Central memory CD8-positive, alpha-beta T cell (primary cell): ENCODE measurements at regions not wholly inside any gene's neighbourhood (a gene's known extent, or its start where the extent isn't known, plus 50 kb on each side); places are given as distances from the start of the nearest gene placed in this dataset.

Experiments
- ATAC-seq: fragments of 150-1000 bp; cut with Tn5 transposase; replicated peaks from 2 replicates; pipeline ENCODE4 v1.10.0; 2022; ENCODE audit warnings: mild to moderate bottlenecking, moderate FRiP score, moderate number of reproducible peaks; ENCODE audit not compliant: poor library complexity, severe bottlenecking; ENCODE audit errors: extremely low read depth
- DNase-seq, 2 donors: peaks; one replicate each; pipeline ENCODE4 v3.0.0; 2021; ENCODE audit warnings: low spot score in 2 of 2
- H3K27ac Mint-ChIP-seq: one replicate; pipeline ENCODE4 v1.8.0; 2022; ENCODE audit warnings: low read depth, mild to moderate bottlenecking, moderate library complexity, mixed read lengths
- H3K27me3 Mint-ChIP-seq: one replicate; pipeline ENCODE4 v1.8.0; 2022; ENCODE audit warnings: mixed read lengths
- H3K36me3 Mint-ChIP-seq: one replicate; pipeline ENCODE4 v1.8.0; 2022; ENCODE audit warnings: mild to moderate bottlenecking, moderate library complexity, mixed read lengths; ENCODE audit not compliant: insufficient read depth
- H3K4me1 Mint-ChIP-seq: one replicate; pipeline ENCODE4 v1.8.0; 2022; ENCODE audit warnings: mixed read lengths
- H3K4me3 Mint-ChIP-seq: one replicate; pipeline ENCODE4 v1.8.0; 2022; ENCODE audit warnings: mild to moderate bottlenecking, moderate library complexity, mixed read lengths
- H3K9me3 Mint-ChIP-seq: one replicate; pipeline ENCODE4 v1.8.0; 2022; ENCODE audit warnings: mixed read lengths

DNA sequence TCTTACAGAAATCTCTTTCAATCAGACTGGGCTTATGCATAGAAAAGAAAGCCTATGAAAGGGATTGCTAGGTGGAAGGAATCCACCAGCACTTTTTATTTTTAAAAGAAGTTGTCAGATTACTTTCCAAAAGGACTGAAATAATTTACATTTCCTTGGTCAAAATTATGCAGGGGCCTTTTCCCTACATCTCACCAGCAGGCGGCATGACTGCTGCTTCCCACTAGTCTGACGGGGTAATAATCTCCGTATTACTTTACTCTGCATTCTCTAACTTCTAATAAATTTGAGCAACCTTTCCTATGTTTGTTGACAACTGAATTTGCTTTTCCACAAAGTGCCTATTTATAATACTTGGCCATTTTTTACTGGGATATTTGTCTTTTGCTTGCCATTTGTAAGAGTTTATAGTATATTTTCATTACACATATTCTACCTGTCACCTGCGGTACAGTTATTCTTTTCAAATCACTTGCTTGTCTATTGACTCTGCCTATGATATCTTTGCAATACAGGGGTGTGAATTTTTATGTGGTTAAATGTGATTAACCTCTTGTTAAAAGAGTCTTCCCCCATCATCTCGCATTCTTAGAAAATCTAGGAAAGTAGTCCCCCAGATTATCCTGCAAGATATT is 51.9 kb upstream of the USP47 start:
- DNase-seq = no peak

DNA sequence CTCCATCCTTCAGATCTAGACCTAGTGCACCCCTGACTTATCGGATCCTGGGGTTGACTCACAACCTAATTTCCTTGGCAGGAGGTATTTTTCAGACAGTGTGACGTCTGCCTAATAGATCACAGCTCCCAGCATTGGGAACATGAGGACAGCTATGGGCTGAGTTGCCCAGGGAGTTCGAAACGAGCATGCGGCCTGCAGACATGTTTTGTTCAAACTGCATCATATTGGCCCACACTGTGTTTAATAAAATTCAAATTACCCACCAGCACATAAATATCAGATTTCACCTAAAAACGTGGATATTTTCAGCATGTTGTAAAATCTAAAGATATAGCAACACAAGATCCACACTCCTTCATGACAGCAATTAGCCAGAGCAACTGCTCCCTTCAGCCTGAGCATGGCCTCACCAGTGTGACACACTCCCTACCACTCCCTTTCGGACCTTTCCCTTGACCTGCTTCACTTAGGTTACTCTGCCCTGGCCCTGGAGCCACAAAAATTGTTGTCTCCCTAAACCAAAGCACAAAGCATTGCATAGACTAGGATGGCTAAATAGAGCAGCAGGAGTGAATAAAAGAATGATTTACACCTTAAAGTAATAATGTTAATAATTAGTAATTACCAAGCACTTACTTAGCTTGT is 53.6 kb upstream of the USP47 start:
- Mint-ChIP-seq H3K4me1 (no peaks in the 10 kb centered on the region), H3K27ac (no peak overlapping the region), H3K4me3 (no peak overlapping the region), H3K27me3 (peaks cover 9% of the 10 kb centered on the region), H3K9me3 (no peaks in the 10 kb centered on the region), H3K36me3 (no peaks in the 10 kb centered on the region)
- DNase-seq = no peak
- no peak for ATAC-seq

More for the DNA sequence above, 51.9 kb upstream of the USP47 start:
- H3K27ac Mint-ChIP-seq = no peak overlapping the region
- H3K4me1 Mint-ChIP-seq = no peaks in the 10 kb centered on the region
- H3K36me3 Mint-ChIP-seq = no peaks in the 10 kb centered on the region
- H3K4me3 Mint-ChIP-seq = no peak overlapping the region
- no peak for ATAC-seq
- peaks cover 10% of the 10 kb centered on the region for H3K27me3 Mint-ChIP-seq
- H3K9me3 Mint-ChIP-seq = no peaks in the 10 kb centered on the region

DNA sequence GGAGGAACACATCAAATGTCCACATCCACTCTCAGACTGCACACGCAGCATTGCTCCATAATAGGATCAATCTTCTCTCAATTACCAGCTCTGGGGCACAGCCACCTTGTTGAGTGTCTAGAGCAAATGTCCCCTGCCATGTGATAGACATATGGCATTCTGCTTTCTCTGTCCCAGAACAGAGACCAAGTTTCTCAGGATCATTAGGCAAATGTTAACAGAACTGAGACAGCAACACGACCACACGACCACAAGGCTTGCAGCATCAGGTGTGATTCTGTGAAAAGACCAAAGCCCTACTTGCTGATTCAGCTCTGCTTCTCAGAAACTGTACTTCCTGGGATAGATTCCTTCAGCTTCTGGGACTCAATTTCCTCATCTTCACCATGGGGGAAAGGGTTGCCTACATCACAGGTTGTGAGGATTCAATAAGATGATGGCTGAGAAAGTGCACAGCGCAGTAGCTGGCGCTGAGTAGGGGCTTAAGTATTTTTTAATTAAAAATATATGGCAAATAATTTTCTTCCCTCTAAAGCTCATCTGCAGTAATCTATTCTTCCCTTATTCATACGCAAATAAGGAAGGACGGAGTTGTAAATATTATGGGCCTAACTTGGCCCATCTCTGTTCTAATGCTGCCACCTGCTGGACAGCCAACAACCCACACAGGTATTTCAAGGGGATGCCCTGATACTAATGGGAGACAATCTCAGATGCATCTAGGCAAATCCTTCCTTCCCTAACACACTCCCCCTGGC is 54.3 kb upstream of the USP47 start:
- ATAC-seq (no peak), DNase-seq (peak; percentile 28 to 45)
- H3K4me1 Mint-ChIP-seq = no peaks in the 10 kb centered on the region
- H3K4me3 Mint-ChIP-seq = no peak overlapping the region
- H3K27ac Mint-ChIP-seq = no peak overlapping the region
- H3K36me3 Mint-ChIP-seq = no peaks in the 10 kb centered on the region
- peaks cover 13% of the 10 kb centered on the region for H3K27me3 Mint-ChIP-seq
- H3K9me3 Mint-ChIP-seq = no peaks in the 10 kb centered on the region

DNA sequence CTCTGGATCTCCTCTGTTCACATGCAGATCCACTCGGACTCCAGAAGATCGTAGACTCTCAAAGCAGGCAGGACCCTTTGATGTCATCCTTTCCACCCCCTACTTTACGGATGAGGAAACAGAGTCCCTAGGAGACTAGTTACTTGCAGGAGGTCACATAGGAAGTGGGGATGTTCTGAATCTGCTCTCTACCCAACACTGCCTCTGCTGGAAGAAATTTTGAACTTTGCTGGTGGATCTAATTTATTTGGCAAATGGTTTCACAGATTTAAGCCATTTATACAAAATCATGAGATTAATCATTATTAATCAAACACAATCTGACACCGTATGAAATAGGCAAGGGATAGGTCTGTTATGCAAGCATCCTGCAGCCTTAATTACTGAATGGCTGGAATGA is 55.0 kb upstream of the USP47 start:
- Mint-ChIP-seq H3K4me3 (no peak overlapping the region), H3K36me3 (no peaks in the 10 kb centered on the region), H3K27me3 (peaks cover 20% of the 10 kb centered on the region), H3K9me3 (no peaks in the 10 kb centered on the region), H3K4me1 (no peaks in the 10 kb centered on the region), H3K27ac (no peak overlapping the region)
- DNase-seq = no peak
- no peak for ATAC-seq

DNA sequence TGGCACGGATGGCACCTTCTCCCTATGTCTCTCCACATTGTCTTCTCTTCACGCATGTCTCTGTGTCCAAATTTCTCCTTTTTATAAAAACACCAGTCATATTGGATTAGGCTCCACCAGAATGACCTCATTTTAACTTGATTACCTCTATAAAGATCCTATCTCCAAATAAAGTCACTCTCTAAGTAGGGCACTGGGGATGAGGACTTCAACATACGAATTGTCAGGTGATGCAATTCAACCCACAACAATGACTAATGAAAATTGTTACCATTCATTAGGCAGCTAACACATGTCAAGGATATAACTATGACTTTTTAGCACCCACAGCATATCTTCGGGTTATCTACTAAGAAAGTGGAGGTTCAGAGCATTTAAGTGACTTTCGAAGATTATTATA is 55.5 kb upstream of the USP47 start:
- Mint-ChIP-seq H3K36me3 (no peaks in the 10 kb centered on the region), H3K27ac (no peak overlapping the region), H3K4me3 (no peak overlapping the region), H3K27me3 (peaks cover 25% of the 10 kb centered on the region), H3K4me1 (no peaks in the 10 kb centered on the region), H3K9me3 (no peaks in the 10 kb centered on the region)
- DNase-seq (no peak), ATAC-seq (no peak)

DNA sequence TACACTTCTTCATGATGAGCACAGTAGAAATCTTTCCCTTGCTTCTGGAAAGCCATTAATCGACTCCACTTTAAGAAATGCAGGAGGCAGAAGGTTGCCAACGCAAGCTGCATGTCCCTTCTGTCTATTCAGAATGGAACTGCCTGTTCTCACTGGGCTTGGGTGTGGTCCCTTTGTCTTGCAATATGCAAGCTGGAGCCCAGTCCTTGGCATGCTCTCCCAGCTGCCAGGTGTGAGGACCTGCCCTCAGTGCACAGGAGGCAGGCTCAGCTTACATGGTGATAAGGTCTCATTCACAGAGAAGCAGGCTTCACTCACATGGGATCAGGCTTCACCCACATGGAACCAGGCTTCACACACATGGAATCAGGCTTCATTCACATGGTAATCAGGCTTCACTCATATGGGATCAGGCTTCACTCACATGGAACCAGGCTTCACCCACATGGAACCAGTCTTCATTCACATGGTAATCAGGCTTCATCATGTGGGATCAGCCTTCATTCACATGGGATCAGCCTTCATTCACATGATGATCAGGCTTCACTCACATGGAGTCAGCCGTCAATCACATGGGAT is 59.2 kb upstream of the USP47 start:
- Mint-ChIP-seq H3K4me3 (no peak overlapping the region), H3K36me3 (peaks cover 2% of the 10 kb centered on the region), H3K27me3 (peaks cover 58% of the 10 kb centered on the region), H3K4me1 (no peaks in the 10 kb centered on the region), H3K9me3 (no peaks in the 10 kb centered on the region), H3K27ac (no peak overlapping the region)
- ATAC-seq (no peak), DNase-seq (no peak)

DNA sequence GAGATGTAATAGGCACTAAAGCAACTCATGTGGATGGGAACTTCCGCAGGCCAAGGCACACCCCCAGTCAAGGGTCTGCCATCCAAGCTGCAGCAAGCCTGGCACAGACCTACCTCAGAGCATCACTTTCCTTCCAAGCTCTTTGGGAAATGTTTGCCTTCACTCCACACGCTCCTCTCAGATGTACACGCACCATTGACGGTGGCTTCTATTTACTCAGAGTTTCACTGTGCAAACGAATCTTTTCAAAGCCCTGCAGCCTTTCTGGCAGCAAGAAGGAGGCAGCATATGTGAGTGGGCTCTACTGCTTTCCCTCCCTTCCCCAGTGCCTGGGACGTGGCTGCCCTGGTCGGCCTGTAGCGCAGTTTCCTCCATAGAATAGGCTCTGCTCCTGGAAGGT is 60.9 kb upstream of the USP47 start:
- Mint-ChIP-seq H3K27ac (no peak overlapping the region), H3K4me1 (no peaks in the 10 kb centered on the region), H3K27me3 (peaks cover 72% of the 10 kb centered on the region), H3K36me3 (peaks cover 2% of the 10 kb centered on the region), H3K4me3 (no peak overlapping the region), H3K9me3 (no peaks in the 10 kb centered on the region)
- DNase-seq = no peak
- ATAC-seq = no peak

DNA sequence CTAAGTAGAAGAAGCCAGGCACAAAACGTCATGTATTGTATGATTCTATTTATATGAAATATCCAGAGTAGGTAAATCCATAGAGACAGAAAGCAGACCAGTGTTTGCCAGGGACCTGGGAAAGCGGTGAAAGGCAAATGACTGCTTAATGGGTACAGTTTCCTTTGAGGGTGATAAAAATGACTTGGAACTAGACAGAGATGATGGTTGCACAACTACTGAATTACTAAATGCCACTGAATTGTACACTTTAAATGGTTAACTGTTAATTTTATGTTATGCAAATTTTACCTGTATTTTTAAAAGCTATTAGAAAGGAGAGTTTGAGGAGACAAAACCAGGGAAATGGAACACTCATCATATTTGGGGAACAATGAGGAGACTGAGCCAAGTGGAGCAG is 61.8 kb upstream of the USP47 start:
- Mint-ChIP-seq H3K4me3 (no peak overlapping the region), H3K27me3 (peaks cover 81% of the 10 kb centered on the region), H3K36me3 (peaks cover 2% of the 10 kb centered on the region), H3K9me3 (no peaks in the 10 kb centered on the region), H3K4me1 (no peaks in the 10 kb centered on the region), H3K27ac (no peak overlapping the region)
- DNase-seq (no peak), ATAC-seq (no peak)

DNA sequence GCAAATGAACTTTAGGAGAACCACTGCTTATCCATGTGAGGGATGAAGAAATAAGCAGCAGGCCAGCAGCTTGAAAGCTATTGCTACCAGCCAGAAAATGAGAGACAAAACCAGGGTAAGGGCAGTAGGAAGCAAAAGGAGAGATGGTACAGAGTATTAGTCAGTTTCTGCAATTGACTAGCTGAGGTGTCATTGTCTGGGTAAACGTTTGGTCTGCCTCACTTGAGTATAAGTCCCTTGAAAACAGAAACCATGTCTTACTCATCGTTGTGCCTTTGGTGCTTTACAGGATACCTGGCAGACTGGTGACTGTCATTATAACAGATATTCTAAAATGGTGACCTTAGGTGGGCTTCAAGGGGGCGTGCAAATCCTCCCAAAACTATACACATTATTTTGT is 63.9 kb upstream of the USP47 start:
- no peak for ATAC-seq
- Mint-ChIP-seq H3K9me3 (no peaks in the 10 kb centered on the region), H3K36me3 (peaks cover 2% of the 10 kb centered on the region), H3K27ac (no peak overlapping the region), H3K27me3 (peaks cover 74% of the 10 kb centered on the region), H3K4me1 (no peaks in the 10 kb centered on the region), H3K4me3 (no peak overlapping the region)
- DNase-seq = no peak

DNA sequence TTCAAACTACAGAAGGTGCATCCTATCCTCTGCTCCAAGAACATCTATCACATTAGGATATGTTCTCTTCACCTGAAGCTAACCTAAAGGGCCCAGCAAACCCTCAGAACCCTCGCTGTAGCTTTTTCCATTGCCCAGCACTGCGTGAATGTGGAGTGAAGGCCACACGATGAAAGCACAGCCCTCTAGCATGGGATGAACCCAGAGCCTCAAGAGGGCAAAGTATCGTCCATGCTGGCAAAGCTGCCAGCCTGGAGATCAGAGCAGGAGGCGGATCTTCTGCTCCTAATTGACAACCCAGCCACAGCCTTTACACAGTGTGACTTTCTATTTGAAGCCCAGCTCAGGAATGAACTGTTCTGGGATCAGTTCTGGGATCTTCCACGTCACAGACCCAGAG is 65.1 kb upstream of the USP47 start:
- no peaks in the 10 kb centered on the region for H3K9me3 Mint-ChIP-seq
- no peak for ATAC-seq
- peaks cover 64% of the 10 kb centered on the region for H3K27me3 Mint-ChIP-seq
- H3K36me3 Mint-ChIP-seq = peaks cover 2% of the 10 kb centered on the region
- DNase-seq = no peak
- no peaks in the 10 kb centered on the region for H3K4me1 Mint-ChIP-seq
- H3K4me3 Mint-ChIP-seq = no peak overlapping the region
- H3K27ac Mint-ChIP-seq = no peak overlapping the region

DNA sequence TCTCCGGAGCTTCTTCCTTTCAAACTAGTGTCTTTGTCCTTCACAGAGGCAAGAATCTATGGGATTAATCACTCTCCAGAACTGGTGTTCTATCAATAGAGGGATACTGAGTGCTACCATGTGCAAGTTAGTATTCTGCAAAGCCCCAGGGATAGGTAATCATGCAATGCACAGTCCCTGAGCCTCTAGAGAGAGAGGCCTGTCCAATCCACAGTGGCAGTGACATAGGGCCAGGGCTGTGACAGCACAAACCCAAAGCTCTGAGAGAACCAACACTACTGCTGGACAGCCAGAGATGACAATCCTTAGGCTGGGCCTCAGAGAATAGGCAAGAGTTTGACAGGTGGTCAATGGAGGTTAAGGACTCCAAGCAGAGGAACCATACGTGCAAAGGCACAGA is 66.8 kb upstream of the USP47 start:
- H3K27me3 Mint-ChIP-seq = peaks cover 61% of the 10 kb centered on the region
- H3K36me3 Mint-ChIP-seq = peaks cover 2% of the 10 kb centered on the region
- no peak for ATAC-seq
- no peaks in the 10 kb centered on the region for H3K9me3 Mint-ChIP-seq
- no peaks in the 10 kb centered on the region for H3K4me1 Mint-ChIP-seq
- no peak for DNase-seq
- H3K4me3 Mint-ChIP-seq = no peak overlapping the region
- H3K27ac Mint-ChIP-seq = no peak overlapping the region

DNA sequence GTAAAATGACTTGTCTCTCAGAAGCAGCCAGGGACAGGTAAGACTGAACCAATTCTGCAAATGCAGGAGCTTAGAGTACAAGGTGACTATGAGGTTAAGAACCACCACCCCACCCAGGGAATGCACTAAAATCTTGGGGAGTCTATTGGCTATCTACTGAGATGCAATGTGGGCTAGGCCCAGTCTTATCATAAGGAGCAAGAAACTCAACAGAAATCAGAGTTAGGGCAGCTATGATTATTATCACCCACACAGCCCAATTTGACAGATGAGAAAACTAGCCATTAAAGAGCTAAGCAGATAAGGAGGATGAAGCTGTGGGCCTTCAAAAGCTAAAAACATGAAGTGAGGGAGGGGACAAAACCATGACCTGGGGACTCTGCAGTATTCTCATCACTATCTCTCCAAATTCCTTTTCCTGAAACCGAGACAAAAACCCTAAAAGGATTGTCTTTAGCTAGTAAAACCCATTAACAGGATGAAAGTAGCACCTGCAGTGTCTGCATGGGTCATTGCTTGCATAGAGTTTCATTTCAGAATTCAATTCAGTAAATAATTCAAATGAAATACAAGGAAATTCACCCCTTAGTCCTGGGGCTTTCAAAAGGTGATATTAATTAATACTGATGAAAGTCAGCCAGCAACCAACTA is 68.8 kb upstream of the USP47 start:
- ATAC-seq (no peak), DNase-seq (no peak)
- H3K4me1 Mint-ChIP-seq = no peaks in the 10 kb centered on the region
- peaks cover 57% of the 10 kb centered on the region for H3K27me3 Mint-ChIP-seq
- H3K27ac Mint-ChIP-seq = no peak overlapping the region
- H3K4me3 Mint-ChIP-seq = no peak overlapping the region
- H3K36me3 Mint-ChIP-seq = no peaks in the 10 kb centered on the region
- H3K9me3 Mint-ChIP-seq = no peaks in the 10 kb centered on the region
